Stimulated activated CD4-positive, alpha-beta T cell treated with anti-CD3 and anti-CD28 coated beads, Interleukin-4, amount 100 ng/mL, for 24 hours (primary cell): ENCODE measurements at regions not wholly inside any gene's neighbourhood (a gene's known extent, or its start where the extent isn't known, plus 50 kb on each side); places are given as distances from the start of the nearest gene placed in this dataset.
"Not testable (repeated sequence)": the region's sequence is repeated elsewhere in the genome, so short reads cannot be mapped to it uniquely, and the experiment has no call there.

ENCODE experiments used
- DNase-seq: peaks from one replicate; pipeline ENCODE4 v3.0.0-alpha.2; 2020

GRCh38 chr5:116795189-116795588 lies 220.6 kb upstream of the SEMA6A start:
- no peak for DNase-seq

DNA sequence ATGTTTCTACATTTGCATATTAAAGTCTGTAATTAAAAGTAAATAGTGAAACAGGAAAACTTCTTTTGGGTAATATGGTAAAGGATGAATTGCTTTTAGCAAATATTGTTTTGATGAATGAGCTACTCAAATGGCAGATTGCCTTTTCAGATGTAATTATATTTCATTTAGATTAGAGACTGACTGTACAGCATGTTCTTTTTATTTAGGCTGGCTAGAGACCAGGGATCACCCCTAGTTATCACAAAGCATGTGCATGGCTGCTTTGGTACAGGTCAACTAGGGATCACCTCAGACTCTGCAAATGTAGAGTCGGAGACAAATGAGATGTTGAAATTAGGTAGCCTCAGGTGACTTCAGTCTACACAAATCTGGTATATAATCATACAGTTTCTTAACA lies 214.9 kb upstream of the SEMA6A start:
- DNase-seq = no peak

DNA sequence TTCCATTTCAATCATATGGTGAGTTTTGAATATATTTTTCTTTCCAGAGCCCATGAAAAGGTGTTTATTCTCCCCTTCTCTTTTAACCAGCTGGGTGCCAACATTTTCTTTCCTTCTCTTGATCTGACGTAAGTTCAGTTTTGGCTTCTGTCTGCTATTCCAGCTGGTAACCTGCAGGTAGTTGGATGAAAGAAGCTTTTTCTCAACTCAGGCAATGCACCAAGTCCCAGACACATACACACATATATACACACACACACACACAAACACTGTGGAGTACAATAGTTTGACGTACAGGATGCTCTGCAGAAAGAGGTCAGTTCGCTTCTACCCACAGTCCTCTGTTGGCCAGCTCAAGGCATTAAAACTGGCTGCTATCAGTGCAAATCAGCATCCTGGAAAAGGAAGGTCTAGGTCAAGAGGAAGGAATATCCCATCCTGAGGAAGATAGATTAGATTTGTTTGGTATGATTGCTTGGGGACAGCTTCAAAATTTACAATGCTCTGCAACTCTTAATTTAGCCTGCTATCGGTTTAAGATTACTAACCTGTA lies 214.3 kb upstream of the SEMA6A start:
- DNase-seq = no peak

DNA sequence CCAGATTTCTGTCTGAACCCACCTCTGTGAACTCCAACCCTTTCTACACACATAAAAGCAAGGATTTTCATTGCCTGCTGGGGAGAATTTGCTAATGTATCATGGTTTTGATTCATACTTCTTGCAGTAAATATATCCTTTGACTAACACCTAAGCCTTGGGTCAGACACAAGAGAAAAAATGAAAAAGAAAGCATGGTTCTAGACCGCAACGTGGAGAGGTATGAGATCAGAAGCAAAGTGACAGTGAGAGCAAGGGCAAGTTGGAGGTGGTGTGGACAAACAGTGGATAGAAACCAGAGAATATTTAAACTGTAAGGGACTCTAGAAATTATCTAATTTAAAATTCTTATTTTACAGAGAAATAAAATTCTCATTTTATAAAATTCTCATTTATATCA lies 212.9 kb upstream of the SEMA6A start:
- DNase-seq = no peak

DNA sequence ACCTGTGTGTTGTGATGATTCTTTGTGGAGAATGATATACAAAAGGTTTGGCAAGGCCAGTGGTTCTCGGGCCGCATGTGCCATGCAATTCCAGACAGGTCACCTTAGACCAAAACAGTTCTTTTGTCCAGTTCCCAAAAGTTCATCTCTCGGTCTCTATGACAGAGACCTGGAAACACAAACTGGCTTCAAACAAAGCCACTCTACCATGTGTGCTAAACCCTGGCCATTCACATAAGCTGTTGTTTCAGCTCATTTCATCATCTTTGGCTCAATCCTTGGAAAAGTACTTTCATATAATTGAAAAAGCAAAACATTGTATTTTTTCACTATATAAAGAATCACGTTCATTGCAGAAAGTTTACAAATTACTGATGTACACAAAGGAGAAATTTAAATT lies 210.5 kb upstream of the SEMA6A start:
- DNase-seq = no peak

GRCh38 chr5:116779846-116780245 lies 205.2 kb upstream of the SEMA6A start:
- no peak for DNase-seq

DNA sequence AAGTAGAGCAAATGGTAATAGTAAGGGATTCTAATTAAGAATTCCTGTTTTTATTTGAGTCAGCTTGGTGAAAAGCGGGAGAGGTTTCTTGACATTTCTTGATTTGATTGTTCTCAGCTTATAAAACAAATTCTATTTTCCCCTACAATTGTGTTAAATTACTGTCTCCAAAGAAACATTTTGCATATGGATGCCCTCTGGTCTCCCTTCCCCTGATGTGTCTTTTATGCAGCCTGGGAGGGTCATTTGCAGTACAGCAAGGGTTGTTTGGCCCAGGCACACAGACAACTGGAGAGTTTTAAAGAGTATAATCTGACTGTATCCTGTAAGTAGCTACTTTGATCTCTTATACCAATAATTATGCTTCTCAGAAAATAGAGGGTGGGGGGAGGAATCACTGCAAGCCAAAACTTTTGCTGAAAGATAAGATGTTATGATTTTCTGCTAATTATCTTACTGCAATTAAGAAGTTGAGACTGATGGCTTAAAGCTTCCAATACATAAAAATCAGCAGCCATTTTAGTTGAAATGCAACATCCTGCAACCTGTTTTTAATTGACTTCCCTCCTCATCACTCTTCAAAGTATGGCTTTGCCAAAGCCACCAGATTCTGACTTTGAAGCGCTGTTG lies 204.1 kb upstream of the SEMA6A start:
- DNase-seq = no peak

DNA sequence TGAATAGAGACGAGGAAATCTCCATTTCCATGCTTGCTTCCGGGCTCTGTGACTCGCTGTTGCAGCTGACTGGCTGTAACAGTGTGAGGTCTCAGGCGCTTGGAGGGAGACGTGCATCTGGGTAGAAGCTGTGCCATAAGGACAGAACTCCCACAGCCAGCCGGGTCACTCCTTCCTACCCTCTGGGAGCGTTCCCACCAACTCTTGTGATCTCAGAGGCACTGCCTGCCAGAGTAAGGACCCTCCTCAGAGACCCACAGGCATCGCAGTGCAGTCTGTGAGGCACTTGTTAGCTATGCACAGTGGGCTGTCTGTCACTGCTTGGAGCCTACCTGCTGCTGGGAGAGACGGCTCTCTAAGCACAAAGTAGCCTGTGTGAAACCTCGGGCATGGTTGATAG lies 203.4 kb upstream of the SEMA6A start:
- no peak for DNase-seq

DNA sequence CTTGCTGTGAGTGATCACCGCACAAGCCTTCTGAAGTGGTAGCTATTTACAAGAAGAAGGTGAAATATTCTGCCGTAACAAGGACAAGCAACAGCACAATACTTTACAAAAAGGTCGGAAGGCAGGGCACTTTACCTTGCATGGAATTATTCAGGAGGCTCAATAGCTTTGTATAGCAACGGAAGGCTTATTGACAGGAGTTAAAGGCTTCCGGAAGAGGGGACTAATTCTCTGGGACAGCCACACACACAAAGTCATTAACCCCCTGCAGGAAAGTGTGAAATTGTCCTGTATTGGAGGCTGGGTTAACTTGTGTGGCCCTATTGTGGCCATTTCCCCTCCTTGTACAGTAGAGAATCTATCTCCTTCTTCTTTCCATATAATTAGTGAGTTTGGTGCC lies 199.3 kb upstream of the SEMA6A start:
- DNase-seq = no peak

DNA sequence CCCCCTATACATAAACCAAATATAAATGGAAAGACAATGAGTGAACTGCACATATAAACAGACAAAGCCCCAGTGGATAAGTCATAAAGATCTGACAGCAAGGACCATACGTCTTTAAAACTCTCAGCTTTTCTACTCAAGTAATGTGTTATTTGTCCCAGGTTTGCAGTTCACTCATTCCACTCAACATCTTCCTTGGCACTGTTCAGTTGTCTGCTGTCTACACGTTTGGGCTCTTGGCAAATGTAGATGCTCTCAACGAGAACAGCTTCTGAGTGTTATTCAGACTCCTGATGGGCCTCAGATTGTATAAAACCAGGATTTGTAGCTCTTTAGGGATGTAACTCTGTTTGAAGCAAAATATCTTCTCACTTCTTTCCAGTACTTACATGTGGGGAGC lies 198.2 kb upstream of the SEMA6A start:
- DNase-seq = no peak

DNA sequence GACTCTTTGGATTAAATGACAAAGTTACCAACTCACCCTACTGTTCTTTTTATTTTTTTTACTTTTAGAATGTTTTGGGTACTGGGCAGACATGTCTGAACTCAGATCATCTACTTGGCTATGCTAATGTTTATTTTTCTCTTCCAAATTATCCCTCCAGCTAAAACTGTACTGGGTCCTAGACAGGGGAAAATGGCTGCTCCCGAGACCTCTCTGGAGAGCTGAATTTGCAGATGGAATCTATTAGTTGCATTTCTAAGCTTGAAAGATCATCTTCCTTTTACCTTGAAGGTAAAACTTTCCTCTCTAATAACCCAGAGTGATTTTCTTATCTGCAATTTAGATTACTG lies 197.5 kb upstream of the SEMA6A start:
- no peak for DNase-seq

DNA sequence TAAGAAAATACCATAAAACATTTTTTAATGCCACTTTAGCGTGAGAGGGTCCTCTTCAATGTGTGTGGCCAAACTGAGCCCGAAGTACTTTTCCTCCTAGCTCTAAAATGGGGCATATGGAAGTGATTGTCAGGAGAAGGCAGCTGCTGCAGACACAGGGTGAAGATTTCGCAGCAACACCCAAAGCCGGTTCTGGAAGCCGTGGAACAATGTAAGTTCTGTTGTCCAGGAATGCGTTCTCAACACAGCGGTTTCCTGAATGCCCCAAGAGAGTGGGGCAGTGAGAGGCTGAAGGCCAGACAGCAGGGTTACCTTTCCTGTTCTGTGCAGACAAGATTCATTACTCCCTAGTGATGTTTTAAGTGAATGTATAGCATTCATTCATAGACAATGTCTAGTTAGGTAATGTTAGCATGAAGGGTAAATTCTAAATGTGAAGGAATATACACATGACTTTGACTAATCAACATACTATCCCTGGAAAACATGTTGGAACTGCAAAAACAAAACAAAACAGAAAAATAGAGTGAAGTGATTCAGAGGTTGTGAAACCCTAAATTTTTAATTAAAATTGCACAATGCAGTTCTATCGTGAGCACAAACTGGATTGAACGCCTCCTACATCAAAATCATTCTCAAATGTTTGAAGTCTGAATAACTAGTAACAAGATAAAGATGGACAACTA lies 197.0 kb upstream of the SEMA6A start:
- no peak for DNase-seq

DNA sequence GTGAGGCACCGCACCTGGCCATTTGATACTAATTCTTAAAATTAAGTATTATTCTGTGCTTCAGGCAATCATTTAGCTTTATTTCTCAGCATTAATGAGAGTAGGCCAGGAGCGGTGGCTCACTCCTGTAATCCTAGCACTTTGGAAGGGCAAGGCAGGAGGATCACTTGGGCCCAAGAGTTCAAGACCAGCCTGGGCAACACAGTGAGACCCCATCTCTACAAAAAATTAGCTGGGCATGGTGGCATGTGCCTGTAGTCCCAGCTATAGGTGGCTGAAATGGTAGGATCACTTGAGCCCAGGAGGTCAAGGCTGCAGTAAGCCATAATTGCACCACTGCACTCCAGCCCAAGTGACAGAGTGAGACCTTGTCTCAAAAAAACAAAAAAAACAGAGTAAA lies 195.3 kb upstream of the SEMA6A start:
- not testable (repeated sequence) for DNase-seq

- no peak for DNase-seq
Measured at GRCh38 chr5:116769470-116769869, 194.8 kb upstream of the SEMA6A start.

DNA sequence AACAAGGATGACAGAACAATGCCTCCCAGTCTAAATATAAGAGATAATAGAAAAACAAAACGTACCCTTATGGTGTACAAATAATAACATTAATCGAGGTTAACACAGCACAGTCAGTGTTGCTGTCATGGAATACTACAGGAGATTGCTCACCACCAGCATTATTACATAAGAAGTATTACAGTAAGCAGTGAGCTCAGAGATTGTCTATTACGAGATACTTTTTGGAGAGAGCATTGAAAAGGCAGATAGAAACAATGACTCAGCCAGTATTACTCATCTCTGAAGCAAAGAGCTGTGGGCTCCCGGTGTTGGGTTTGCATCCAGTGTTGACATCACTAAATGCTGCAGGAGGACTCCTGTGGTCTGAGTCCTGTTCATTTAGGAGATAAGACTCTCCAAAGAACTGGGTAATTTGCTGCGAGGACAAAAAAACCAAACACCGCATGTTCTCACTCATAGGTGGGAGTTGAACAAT lies 191.9 kb upstream of the SEMA6A start:
- DNase-seq = no peak

GRCh38 chr5:116765441-116765840 lies 190.8 kb upstream of the SEMA6A start:
- no peak for DNase-seq

- no peak for DNase-seq
Measured at GRCh38 chr5:116764941-116765340, 190.3 kb upstream of the SEMA6A start.

DNA sequence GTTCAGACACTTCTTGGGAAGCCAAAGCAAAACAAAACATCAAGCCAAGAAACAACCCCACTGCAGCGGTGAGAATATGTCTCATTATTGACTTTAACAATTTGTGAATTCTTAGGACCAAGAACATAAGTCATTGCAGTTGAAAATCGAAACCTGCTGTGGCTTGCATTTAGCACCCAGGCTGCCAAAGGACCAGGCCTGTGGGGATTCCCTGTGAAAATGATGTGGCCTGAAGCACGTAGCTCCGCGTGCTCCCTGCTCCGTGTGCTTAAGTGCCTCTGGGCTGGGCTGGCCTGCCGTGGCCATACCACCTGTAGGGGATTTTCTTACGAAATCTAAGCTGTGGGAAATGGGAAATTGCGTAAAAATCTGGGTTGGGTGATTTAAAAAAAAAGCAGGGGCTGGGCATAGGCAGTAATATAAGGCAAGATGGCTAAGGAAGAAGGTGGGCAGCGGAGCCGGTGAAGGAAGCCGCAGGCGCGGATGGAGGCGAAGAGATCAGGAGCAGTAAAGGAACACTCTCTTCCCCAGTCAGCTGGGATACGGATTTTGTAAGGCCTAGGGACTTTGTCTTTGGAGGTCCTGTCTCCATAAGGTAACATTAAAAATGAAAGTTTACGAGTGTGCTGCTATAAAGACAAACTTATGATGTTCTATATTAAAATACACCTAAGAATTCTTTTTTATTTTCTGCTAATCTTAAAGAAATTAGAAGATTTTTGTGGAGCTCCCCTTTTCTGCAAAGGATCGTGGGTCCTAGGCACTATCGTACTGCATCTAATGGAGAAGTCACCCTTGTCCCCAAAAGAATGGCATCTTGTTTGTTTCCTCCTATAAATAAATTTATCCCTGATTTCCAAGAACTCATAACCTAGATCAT lies 189.6 kb upstream of the SEMA6A start:
- DNase-seq = no peak

GRCh38 chr5:116759860-116760640 lies 185.4 kb upstream of the SEMA6A start:
- no peak for DNase-seq

- no peak for DNase-seq
Measured at GRCh38 chr5:116757326-116757725, 182.7 kb upstream of the SEMA6A start.

DNA sequence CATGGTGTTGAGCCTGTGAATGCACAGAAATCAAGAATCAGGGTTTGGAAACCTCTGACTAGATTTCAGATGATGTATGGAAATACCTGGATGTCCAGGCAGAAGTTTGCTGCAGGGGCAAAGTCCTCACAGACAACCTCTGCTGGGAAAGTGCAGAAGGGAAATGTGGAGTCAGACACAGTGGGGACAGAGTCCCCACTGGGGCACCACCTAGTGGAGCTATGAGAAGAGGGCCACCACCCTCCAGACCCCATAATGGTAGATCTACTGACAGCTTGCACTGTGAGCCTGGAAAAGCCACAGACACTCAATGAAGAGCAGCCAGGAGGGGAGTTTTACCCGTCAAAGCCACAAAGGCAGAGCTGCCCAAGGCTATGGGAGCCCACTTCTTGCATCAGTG lies 181.9 kb upstream of the SEMA6A start:
- DNase-seq = no peak

GRCh38 chr5:116754556-116754955 lies 179.9 kb upstream of the SEMA6A start:
- DNase-seq = no peak

DNA sequence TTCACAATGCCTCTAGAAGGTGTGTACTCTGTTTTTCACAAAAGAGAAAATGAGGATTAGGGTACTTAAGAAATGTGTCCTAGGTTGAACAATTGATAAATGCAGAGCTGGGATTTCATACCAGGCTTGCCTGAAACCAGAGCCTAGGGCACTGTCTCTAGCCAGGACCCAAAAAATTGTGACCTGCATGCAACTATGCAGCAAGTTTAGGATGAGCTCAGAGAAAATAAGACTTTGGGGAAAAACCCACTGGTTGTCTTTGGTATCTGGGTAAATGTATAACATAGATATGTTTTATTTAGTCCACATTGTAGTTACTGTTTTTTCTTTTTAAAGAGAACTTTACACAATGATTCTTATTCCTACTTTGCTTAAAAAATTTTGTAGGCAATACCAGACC lies 177.1 kb upstream of the SEMA6A start:
- no peak for DNase-seq
